Superior temporal gyrus (tissue), 1 donor: ENCODE measurements at regions not wholly inside any gene's neighbourhood (a gene's known extent, or its start where the extent isn't known, plus 50 kb on each side); places are given as distances from the start of the nearest gene placed in this dataset.

ENCODE experiments used
- DNase-seq: peaks from one replicate; pipeline ENCODE4 v3.0.0-alpha.2; 2016; ENCODE audit errors: extremely low spot score

- DNase-seq, result no peak
Observed at GRCh38 chr18:22113144-22113844, 56.1 kb upstream of the GATA6 start.

GRCh38 chr18:22114526-22115321 lies 54.7 kb upstream of the GATA6 start:
- no peak for DNase-seq

- no peak for DNase-seq
Observed at GRCh38 chr18:22115573-22115972, 53.8 kb upstream of the GATA6 start.
